DOHH2 (cell line): ENCODE measurements at regions not wholly inside any gene's neighbourhood (a gene's known extent, or its start where the extent isn't known, plus 50 kb on each side); places are given as distances from the start of the nearest gene placed in this dataset.
A peak's percentile ranks its signal among the peaks of the same experiment; 100 is the strongest.

ENCODE experiments used
- CTCF ChIP-seq: fragments of 200-600 bp; sonication (generic); IDR thresholded peaks from one replicate; pipeline ENCODE4 v1.5.1; 2014; ENCODE audit warnings: antibody characterized with exemption, mild to moderate bottlenecking, low read depth, low read length; ENCODE audit not compliant: poor library complexity, severe bottlenecking
- EZH2phosphoT487 ChIP-seq: fragments of 200-600 bp; sonication (generic); IDR thresholded peaks from 2 replicates; pipeline ENCODE4 v1.6.1; 2017; ENCODE audit warnings: borderline replicate concordance, mild to moderate bottlenecking, antibody characterized with exemption, low read length, moderate library complexity, mixed read lengths

GRCh38 chr2:186903216-186903615, 54.2 kb upstream of the ZSWIM2 start:
- peak; percentile 38 for TF ChIP-seq CTCF
- TF ChIP-seq EZH2phosphoT487: no peak
